ENCODE measurements at regions not wholly inside any gene's neighbourhood (a gene's known extent, or its start where the extent isn't known, plus 50 kb on each side); places are given as distances from the start of the nearest gene placed in this dataset.
"Not testable (repeated sequence)": the region's sequence is repeated elsewhere in the genome, so short reads cannot be mapped to it uniquely, and the experiment has no call there.

- DNase-seq (ENCODE audit: low read depth in 3 of 3): no peak
Observed at GRCh38 chr2:217593732-217594131, 409.1 kb downstream of the TNS1 start.

GRCh38 chr2:217588266-217588665 lies 414.5 kb downstream of the TNS1 start:
- DNase-seq (ENCODE audit: low read depth in 3 of 3): no peak

- no peak for DNase-seq (ENCODE audit: low read depth in 3 of 3)
Observed at GRCh38 chr2:217585362-217585761, 417.4 kb downstream of the TNS1 start.

- not testable (repeated sequence) for DNase-seq (ENCODE audit: low read depth in 3 of 3)
Observed at GRCh38 chr2:217580407-217580806, 422.4 kb downstream of the TNS1 start.

GRCh38 chr2:217573571-217573970 lies 429.2 kb downstream of the TNS1 start:
- DNase-seq (ENCODE audit: low read depth in 3 of 3): no peak

- DNase-seq (ENCODE audit: low read depth in 3 of 3): no peak
Observed at GRCh38 chr2:217570394-217570793, 432.4 kb downstream of the TNS1 start.

GRCh38 chr2:217568289-217568971 lies 434.4 kb downstream of the TNS1 start:
- no peak for DNase-seq (ENCODE audit: low read depth in 3 of 3)

- DNase-seq (ENCODE audit: low read depth in 3 of 3): no peak
Observed at GRCh38 chr2:217563565-217563964, 439.2 kb downstream of the TNS1 start.

- no peak for DNase-seq (ENCODE audit: low read depth in 3 of 3)
Observed at GRCh38 chr2:217562871-217563480, 439.8 kb downstream of the TNS1 start.

- no peak for DNase-seq (ENCODE audit: low read depth in 3 of 3)
Observed at GRCh38 chr2:217559084-217559483, 443.7 kb downstream of the TNS1 start.

- no peak for DNase-seq (ENCODE audit: low read depth in 3 of 3)
Observed at GRCh38 chr2:217555081-217555876, 447.5 kb downstream of the TNS1 start.

GRCh38 chr2:217553679-217554078 lies 449.1 kb downstream of the TNS1 start:
- no peak for DNase-seq (ENCODE audit: low read depth in 3 of 3)

- no peak for DNase-seq (ENCODE audit: low read depth in 3 of 3)
Observed at GRCh38 chr2:217553202-217553601, 449.6 kb downstream of the TNS1 start.

GRCh38 chr2:217552081-217552480 lies 450.7 kb downstream of the TNS1 start:
- DNase-seq (ENCODE audit: low read depth in 3 of 3): no peak

GRCh38 chr2:217551252-217551899 lies 451.4 kb downstream of the TNS1 start:
- DNase-seq (ENCODE audit: low read depth in 3 of 3): no peak

- no peak for DNase-seq (ENCODE audit: low read depth in 3 of 3)
Observed at GRCh38 chr2:217539126-217539525, 463.7 kb downstream of the TNS1 start.

GRCh38 chr2:217538719-217539118 lies 464.1 kb downstream of the TNS1 start:
- no peak for DNase-seq (ENCODE audit: low read depth in 3 of 3)

GRCh38 chr2:217535957-217536708 lies 466.7 kb downstream of the TNS1 start:
- DNase-seq (ENCODE audit: low read depth in 3 of 3): no peak

GRCh38 chr2:217530392-217531090 lies 472.3 kb downstream of the TNS1 start:
- DNase-seq (ENCODE audit: low read depth in 3 of 3): no peak

GRCh38 chr2:217529271-217529670 lies 473.5 kb downstream of the TNS1 start:
- DNase-seq (ENCODE audit: low read depth in 3 of 3): no peak

- DNase-seq (ENCODE audit: low read depth in 3 of 3): no peak
Observed at GRCh38 chr2:217527590-217528202, 475.1 kb downstream of the TNS1 start.
